ENCODE measurements at regions not wholly inside any gene's neighbourhood (a gene's known extent, or its start where the extent isn't known, plus 50 kb on each side); places are given as distances from the start of the nearest gene placed in this dataset.

GRCh38 chr18:37874721-37875120 lies 309.1 kb upstream of the CELF4 start:
- TF ChIP-seq CTCF (IDR thresholded peaks at IDR 0.05; ENCODE audit: insufficient read depth, low read length, severe bottlenecking), result no peak
- Histone ChIP-seq H3K36me3 (ENCODE audit: control insufficient read depth, insufficient read depth, low read length) (no peaks in the 10 kb centered on the region), H3K27me3 (ENCODE audit: control insufficient read depth, insufficient read depth, low read length) (no peaks in the 10 kb centered on the region), H3K4me3 (ENCODE audit: low read depth, low read length) (no peak overlapping the region)
- DNase-seq (ENCODE audit: low read depth), result no peak
- FAIRE-seq, result no peak

GRCh38 chr18:37873416-37873815 lies 307.8 kb upstream of the CELF4 start:
- FAIRE-seq, result no peak
- no peak for DNase-seq (ENCODE audit: low read depth)
- no peaks in the 10 kb centered on the region for H3K36me3 ChIP-seq (ENCODE audit: control insufficient read depth, insufficient read depth, low read length)
- no peak for TF ChIP-seq CTCF (IDR thresholded peaks at IDR 0.05; ENCODE audit: insufficient read depth, low read length, severe bottlenecking)
- no peak overlapping the region for H3K4me3 ChIP-seq (ENCODE audit: low read depth, low read length)
- H3K27me3 ChIP-seq (ENCODE audit: control insufficient read depth, insufficient read depth, low read length), result no peaks in the 10 kb centered on the region

- no peak for FAIRE-seq
These were observed 307.0 kb upstream of the CELF4 start for GRCh38 chr18:37872562-37872961.

GRCh38 chr18:37871561-37871960 lies 306.0 kb upstream of the CELF4 start:
- FAIRE-seq (no peak), DNase-seq (ENCODE audit: low read depth) (no peak)
- Histone ChIP-seq H3K4me3 (ENCODE audit: low read depth, low read length) (no peak overlapping the region), H3K36me3 (ENCODE audit: control insufficient read depth, insufficient read depth, low read length) (no peaks in the 10 kb centered on the region), H3K27me3 (ENCODE audit: control insufficient read depth, insufficient read depth, low read length) (no peaks in the 10 kb centered on the region)
- TF ChIP-seq CTCF (IDR thresholded peaks at IDR 0.05; ENCODE audit: insufficient read depth, low read length, severe bottlenecking), result no peak

More at GRCh38 chr18:37872562-37872961, 307.0 kb upstream of the CELF4 start:
- H3K36me3 ChIP-seq (ENCODE audit: control insufficient read depth, insufficient read depth, low read length), result no peaks in the 10 kb centered on the region
- no peak overlapping the region for H3K4me3 ChIP-seq (ENCODE audit: low read depth, low read length)
- TF ChIP-seq CTCF (IDR thresholded peaks at IDR 0.05; ENCODE audit: insufficient read depth, low read length, severe bottlenecking), result no peak
- no peaks in the 10 kb centered on the region for H3K27me3 ChIP-seq (ENCODE audit: control insufficient read depth, insufficient read depth, low read length)
- DNase-seq (ENCODE audit: low read depth), result no peak

GRCh38 chr18:37869051-37869450 lies 303.5 kb upstream of the CELF4 start:
- TF ChIP-seq CTCF (IDR thresholded peaks at IDR 0.05; ENCODE audit: insufficient read depth, low read length, severe bottlenecking), result no peak
- no peak for FAIRE-seq

GRCh38 chr18:37864122-37864521 lies 298.5 kb upstream of the CELF4 start:
- no peak for TF ChIP-seq CTCF (IDR thresholded peaks at IDR 0.05; ENCODE audit: insufficient read depth, low read length, severe bottlenecking)
- Histone ChIP-seq H3K4me3 (ENCODE audit: low read depth, low read length) (no peak overlapping the region), H3K36me3 (ENCODE audit: control insufficient read depth, insufficient read depth, low read length) (no peaks in the 10 kb centered on the region), H3K27me3 (ENCODE audit: control insufficient read depth, insufficient read depth, low read length) (no peaks in the 10 kb centered on the region)
- DNase-seq (ENCODE audit: low read depth), result no peak
- no peak for FAIRE-seq

More at GRCh38 chr18:37869051-37869450, 303.5 kb upstream of the CELF4 start:
- Histone ChIP-seq H3K36me3 (ENCODE audit: control insufficient read depth, insufficient read depth, low read length) (no peaks in the 10 kb centered on the region), H3K27me3 (ENCODE audit: control insufficient read depth, insufficient read depth, low read length) (no peaks in the 10 kb centered on the region), H3K4me3 (ENCODE audit: low read depth, low read length) (no peak overlapping the region)
- no peak for DNase-seq (ENCODE audit: low read depth)

Measured in bronchial epithelial cell (primary cell).